GM18868 (cell line): ENCODE measurements at regions not wholly inside any gene's neighbourhood (a gene's known extent, or its start where the extent isn't known, plus 50 kb on each side); places are given as distances from the start of the nearest gene placed in this dataset.

Experiments used
- ATAC-seq: cut with Tn5 transposase; IDR thresholded peaks from one replicate; pipeline ENCODE4 v1.9.1; 2021; ENCODE audit warnings: mild to moderate bottlenecking, moderate library complexity; ENCODE audit not compliant: unreplicated experiment

DNA sequence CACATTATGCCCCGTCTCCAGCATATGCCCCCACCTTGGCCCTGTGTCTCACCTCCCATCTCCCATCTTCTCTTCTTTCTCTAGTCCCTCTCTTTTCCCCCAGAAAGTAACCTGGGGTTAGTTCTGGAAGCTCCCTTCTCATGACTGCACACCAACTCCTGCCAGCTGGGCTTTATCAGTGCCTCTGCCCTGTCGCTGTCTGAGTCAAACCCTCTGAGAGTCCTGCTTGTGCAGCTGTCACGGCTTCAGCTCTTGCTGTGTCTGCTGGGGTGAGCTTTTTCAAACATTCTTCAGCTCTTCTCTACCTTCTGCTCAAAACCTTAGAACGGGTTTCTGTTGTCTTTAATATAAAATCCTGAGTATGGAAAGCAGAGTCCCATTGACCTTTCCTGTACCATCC, 304.5 kb upstream of the B3GAT1 start:
- ATAC-seq = no peak

DNA sequence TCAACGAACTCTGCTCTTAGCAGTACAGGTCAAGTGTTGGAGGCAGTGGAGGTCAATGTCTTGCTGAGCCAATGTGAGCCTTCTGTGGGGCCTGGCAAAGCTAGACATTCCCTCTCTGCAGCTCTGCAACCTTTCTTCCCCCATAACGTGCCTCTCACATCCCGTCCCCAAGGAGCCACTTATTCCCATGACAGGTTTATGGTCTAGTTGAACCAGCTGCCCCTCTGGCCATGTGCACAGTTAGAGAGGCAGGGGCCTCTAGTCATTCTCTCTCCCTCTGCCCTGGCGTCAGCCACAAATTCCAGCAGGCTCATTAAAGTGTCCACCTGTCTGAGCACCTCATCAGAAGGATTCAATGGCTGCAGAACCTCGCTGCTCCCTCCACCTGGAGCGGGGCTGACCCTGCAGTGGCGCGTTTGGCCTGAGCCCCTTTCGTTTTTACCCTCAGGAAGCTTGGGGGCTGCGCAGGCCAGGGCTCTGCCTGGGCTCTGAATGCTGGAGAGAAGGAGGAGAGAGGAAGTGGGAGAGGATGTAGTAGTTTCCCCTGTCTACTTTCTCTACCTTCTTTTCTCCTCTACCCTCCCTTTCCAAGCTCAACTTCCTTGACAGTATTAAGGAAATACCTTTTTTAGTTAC, 302.1 kb upstream of the B3GAT1 start:
- no peak for ATAC-seq

DNA sequence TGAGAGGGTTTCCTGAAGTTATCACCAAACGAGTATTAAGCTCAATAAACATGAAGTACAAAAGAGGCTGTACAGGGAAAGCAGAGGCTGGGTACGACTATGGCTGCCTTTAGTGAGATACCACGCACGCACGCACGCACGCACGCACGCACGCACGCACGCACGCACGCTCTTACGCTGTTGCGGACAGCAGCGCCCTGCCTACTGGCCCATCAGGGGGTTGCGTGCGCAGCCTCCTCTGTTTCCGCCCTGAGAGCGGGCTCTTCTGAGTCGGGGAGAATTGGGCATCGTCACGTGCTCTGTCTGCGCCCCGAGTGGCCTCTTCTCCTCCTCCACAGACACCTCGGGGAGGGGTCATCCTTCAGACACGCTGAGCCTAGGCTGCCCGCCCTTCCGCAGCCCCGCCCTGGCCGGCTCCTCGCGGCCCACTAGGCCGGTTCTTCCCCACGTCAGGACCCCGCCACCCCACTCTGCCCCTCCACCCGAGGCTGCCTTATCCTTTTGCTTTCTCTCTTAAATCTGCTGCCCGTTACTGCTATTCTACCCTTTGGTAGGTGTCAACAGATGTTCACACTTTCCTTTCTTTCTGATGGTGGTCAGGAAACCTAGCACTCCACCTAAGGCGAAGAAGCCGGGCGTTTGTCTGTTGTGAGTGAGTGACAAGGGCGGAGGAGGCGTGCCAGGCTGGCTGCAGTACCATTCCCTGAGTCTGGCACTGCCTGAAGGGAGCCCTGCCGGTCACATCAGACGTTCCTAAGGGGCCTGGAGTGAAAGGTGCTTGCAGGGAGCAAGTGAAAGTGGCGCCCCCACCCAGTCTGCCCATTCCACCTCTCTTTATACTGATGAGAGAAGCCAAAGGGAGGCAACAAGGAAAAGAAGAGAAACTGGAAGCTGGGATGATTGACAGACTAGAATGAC, 300.4 kb upstream of the B3GAT1 start:
- no peak for ATAC-seq

DNA sequence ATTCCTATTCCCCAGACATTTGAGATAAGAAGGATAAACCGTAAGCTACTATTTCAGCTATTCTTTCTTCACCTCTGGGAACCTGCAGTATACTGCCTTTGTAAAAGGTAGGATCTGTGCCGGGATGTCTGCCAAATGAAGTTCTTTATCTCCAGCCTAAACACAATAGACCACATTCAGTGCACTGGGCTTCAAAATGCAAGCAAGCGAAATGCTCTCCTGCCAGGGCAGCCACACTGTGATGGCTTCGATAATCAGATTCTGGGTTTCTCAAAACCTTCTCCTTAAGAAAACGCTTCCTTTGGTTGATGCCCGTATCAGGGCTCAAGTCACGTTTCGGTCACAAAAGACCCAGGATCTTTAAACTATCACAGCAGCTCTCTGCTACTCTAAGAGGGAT, 299.5 kb upstream of the B3GAT1 start:
- no peak for ATAC-seq

DNA sequence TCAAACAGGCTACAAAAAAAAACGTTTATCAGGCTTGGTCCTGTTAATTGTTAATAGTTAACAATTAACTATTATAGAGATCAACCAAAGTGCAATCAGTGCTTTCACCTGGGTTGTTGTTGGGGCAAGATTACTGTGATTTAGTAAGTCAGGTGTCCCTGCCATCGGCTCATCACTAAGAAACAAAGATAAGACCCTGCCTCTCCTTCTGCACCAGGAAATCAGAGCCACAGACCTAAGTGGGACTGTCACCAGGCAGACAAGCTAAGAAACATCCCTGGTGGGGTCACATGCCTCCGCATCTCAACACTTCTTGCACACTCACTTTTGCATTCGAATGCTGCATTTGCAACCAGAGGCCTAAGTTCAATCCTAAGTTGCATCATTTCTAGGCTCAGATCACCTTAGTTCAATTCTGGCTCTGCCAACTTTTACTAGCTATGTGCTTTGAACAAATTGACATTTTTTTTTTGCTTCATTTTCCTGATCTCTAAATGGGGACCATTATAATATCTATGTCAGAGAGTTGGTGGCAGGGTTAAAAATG, 298.9 kb upstream of the B3GAT1 start:
- ATAC-seq = no peak

DNA sequence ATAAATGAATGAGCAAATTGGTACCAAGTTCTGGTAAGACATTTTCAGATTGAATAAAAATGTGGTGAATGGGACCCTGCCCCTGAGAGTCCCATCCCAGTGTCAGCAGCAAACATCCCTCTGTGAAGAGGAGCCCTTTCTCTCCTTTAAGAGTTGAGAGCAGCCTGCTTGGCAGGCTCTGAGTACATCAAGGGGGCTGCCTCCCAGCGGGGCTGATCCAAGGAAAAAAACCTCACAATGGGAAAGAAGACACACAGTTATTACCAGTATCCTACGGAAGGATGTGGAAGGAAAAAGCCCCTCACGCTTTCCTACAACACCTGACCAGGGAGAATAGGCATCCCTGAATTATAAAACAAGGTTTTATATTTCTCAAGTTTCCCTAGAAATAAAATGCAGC, 293.8 kb upstream of the B3GAT1 start:
- ATAC-seq = no peak

DNA sequence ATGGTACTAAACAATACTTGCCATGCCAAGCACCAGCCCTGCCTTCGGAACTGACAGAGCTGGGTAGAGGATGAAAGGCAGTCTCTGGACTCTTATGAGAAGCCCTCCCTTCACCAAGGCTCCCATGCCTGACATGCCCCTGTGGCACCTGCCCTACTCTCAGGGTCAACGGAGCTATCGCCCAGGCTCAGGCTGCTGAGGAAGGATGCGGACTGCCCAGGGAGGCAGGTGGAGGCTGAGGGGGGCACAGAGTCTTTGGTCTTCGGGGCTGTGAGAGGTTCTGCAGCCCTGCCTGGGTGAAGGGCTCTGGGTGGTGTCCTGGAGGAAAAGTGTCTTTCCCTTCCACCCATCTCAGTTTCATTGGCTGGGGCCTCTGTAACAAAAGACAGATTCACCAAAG, 290.8 kb upstream of the B3GAT1 start:
- no peak for ATAC-seq

DNA sequence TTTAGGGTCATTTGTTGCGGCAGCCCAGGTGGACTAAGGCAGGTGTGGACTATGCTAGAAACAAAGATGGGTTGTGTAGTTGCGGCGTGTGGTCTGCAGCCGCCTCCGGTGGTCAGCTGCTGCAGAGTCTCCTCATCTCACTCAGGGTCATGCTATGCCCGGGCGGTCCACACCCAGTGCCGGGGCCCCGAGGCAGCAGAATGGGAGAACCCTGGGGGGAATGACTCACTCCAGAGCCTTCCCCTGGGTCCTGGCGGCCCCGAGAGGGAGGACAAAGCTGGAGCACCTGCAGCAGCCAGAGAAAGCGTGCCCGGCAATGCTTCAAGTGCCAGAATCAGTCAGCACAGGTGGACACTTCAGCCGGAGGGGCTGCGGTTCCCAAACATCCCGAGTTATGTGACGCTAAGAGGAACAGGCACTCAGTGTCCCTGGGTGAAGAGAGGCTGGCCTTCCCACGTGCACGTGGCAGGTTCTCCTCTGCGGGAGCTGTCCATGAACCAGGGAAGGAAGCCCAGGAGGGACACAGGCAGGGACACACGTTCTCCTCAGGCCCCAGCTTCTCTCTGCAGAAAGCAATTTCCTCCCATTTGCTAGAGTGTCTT, 289.6 kb upstream of the B3GAT1 start:
- ATAC-seq = no peak

DNA sequence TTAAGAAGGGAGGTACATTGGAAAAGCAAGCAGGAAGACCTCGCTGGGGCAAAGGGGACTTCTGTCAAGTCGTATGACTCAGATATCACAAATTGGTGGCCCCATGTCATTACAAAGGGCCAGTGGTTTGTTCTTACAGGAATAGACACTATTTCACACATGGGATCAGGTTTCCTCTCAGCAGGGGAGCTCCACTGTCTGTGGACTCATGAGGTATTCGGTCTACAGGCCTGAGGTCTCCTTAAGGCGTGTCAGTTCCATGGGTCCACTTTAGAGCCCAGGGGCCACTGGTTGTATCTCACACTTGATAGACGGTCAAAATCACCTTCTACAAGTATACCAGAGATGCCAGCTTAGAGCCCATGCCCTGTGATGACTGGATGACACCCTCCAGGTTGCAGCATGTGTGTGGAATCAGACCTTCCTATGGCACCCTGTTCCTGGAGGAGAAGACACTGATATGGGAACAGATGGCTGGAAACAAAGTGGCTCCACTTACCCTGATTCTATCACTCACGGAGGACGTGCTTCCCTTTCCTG, 288.1 kb upstream of the B3GAT1 start:
- ATAC-seq = no peak

DNA sequence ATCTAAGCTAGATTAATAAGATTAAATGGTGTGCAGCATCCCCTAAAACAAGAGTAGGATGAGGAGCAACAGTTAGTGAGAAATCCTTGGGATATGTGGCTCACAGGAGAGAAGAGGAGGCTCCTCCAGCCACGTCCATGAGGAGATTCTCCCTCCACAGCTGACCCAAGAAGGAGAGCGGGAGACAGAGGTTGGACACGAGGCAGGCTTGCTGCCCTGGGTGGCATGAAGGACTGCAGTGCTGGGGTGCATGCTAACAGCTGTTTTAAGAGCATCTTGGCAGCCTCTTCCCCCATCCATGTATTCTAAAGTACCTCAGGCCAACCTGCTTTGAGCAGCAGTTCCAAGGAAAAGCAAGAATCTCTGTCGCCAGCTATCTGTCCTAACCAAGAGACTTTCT, 284.4 kb upstream of the B3GAT1 start:
- no peak for ATAC-seq

DNA sequence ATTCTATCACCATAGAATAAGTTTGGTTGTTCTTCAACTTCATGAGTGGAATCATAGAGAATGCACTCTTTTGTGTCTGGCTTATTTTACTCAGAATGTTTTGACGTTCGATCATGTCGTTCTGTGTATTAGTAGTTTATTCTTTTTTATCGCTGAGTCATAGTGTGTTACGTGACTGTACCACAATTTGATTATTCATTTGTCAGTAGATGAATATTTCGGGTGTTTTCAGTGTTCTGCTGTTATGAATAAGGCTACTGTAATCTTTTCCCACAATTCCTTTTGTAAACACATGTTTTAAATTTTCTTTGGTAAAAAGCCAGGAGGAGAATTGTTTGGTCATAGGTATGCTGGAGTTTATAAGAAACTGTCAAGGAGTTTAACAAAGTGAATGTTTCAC, 279.9 kb upstream of the B3GAT1 start:
- no peak for ATAC-seq

DNA sequence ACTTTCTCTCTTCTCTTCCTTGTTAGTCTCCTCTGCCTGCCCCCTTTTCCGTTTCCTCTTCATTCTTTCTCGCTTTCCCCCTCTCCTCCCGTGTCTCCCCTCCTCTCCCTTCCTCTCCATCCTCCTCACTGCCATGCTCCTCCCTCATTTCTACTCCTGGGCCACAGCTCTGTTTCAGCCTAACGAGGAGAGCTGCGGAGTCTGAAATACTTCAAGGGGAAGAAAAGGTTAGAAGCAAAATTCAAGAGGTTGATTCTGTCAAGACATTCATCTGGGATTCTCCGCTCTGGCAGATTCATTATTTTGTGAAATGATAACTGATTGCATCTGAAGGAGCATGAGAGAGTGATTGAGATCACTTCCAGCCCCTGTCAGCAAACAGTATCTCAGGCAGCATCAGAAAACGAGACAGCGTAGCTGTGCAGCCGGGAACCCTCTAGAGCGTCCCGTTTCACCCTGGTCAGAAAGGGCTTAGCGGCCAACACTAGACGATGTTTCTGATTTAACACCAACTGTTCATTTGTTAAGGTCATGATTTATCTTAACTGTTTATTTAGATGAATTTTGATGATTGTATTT, 279.3 kb upstream of the B3GAT1 start:
- ATAC-seq = no peak

DNA sequence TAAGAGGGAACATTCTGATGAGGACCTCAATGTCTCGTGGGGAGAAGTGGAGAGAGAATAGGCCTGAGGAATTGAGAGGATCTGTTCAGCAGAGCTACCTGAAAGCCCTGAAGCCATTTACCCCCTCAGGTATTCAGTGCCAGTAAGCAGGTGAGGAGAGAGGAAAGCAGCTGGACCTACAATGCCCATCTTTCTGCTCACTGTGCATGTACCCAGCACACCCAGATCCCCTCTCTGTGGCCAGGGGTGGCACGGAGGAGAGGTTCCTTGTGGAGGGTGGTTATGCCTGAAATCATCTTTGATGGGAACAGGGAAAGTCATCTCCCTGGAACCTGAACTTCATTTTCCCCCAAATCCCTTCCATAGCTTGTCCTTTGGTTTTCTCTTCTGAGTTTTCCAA, 277.8 kb upstream of the B3GAT1 start:
- no peak for ATAC-seq

DNA sequence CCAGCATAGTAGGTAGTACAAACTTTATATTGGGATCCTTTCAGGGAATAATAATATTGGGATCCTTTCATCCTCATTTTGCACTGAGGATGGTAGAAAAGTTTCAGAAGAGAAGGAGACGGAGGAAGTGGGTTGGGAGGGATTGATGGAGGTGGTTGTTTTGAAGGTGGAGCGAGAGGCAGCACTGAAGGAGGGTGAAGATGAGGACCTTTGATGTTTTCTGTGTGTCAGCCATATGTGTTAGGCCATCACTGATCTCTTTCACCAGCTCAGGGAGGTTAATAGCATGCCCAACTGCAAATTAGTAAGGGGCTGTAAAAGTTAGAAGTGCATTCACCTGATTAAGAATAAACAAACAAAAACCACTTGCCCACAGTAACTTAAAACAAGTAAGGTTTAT, 275.5 kb upstream of the B3GAT1 start:
- ATAC-seq = no peak

DNA sequence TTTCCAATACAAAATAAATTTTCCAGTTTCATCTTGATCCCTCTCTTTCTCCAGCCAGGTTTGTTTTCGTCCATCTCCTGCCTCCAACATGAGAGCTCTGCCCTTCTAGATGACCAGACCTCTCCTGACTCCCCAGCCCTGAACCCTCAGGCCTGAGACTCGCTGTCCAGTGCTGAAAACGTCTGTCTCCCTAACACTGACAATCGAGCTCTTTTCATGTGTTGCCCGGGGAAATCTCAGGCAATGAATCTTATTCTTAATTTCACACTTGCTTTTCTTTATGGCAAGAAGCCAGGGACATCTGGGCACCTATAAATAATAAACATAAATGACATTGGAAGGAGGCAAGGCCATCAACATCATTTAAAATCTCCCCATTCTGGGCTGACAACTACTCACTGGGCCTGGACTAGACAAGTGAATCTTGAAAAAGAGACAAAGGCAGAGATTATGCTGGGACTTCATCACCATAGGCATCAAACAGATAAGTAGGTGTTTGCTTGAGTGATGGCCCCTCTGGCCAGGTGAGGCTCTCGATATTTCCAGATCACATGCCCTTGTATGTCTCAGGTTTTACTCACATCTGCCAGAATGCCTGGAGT, 274.5 kb upstream of the B3GAT1 start:
- no peak for ATAC-seq

DNA sequence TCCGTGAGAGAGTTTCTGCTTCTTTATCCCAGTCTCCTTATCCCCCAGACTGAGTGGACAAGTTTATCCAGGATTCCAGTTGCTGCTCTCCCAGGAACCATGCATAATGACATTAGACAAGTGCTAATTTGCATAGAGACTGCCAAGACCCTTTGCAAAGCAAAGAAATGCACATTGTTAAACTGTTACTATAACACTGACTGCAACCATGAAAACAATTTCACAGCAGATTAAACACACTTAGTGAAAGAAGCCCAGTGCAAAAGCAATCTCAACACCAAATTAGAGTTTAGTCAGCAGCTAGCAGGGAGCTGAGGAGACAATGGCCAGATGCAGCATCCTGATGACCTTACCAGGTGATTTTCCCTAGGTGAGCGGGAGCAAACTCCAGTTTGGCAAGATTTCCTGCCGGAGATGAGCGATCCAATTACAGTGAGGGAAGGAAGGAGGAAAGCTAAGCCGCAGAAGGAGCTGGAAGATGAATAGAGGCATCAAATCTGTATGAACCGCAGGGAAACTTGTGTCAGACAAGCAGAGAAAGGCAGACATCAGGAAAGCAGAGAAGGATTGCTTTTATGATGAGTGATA, 273.8 kb upstream of the B3GAT1 start:
- ATAC-seq = no peak

DNA sequence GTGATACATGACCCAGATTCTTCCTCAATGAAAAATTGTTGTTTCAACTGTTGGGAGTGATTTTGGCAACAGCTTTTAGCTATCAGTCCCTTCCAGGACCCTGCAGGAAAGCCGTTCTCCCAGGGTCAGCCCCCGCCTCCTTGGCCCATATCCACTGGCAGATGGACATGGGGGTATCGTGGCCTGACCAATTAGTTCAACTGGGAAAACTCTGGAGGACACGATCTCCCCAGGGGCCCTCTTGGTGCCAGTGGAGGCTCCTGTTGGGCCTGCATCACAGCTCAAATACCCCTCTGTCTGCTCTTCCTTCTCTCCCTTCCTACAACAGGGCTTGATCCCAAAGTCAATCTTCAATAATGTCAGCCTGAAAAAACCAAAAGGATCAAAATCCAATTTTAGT, 272.5 kb upstream of the B3GAT1 start:
- no peak for ATAC-seq

DNA sequence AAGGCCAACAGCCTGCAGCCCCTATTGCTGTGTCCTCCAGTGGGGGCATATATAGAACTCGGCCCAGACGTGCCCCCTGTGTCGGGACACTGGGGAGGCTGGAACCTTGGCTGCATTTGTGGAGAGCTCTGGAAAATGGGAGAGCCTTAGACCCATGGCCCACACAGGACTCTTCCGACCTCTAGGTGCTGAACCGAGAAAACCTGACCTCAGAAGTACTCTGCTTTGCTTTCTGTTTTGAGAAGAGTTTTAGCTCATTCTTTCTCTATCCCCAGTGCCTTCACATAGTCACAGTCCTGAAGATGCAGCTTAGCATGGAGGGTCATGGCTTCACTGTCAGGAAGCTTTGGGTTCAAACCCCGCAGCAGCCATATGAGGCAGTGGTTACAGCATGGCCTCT, 271.8 kb upstream of the B3GAT1 start:
- no peak for ATAC-seq

DNA sequence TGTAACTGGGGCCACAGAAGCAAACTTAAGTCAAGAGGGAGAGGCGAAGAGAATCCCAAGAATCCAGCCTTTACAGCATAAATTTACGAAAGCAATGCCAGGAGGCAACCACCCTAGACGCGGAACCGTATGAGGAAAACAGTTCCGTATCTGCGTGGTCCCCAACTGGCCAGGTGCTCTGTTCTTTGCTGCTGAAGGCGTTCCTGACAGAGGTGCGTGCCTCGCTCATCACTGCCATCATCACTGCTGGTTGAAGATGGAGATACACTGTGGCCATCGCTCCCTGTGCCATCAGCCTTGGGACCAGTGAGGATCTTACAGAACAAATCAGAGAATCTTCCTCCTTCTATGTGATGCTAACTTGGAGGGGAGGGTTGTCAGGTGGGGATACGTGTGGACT, 270.5 kb upstream of the B3GAT1 start:
- no peak for ATAC-seq

DNA sequence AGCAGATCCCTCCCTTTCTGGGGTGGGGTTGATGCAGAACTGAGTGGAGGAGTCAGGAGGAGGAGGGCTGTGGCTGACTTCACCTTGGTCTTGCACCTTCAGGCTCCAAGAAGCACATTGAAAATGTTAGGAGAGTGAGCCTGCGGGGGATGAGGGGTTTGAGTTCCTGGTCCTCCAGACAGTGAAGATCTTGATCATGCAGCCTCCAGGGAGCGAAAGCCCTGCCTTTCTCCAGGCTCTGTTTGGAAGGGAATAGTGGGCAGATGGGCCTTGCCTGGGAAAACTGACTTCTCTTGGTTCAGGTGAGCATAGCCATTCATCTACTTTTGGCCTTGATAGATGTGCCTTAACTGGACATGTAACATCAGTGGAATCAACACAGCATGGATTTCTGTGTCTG, 267.6 kb upstream of the B3GAT1 start:
- ATAC-seq = no peak
